Activated T-cell treated with anti-CD3 and anti-CD28 coated beads, Interleukin-2, amount 50 U/mL, for 24 hours (primary cell): ENCODE measurements at regions not wholly inside any gene's neighbourhood (a gene's known extent, or its start where the extent isn't known, plus 50 kb on each side); places are given as distances from the start of the nearest gene placed in this dataset.
"Not testable (repeated sequence)": the region's sequence is repeated elsewhere in the genome, so short reads cannot be mapped to it uniquely, and the experiment has no call there.

Experiments used
- DNase-seq: peaks from one replicate; pipeline ENCODE4 v3.0.0-alpha.2; 2020
- H3K27ac Mint-ChIP-seq: 2 replicates; pipeline ENCODE4 v1.8.0; 2020; ENCODE audit warnings: mild to moderate bottlenecking, mixed read lengths
- H3K27me3 Mint-ChIP-seq: 2 replicates; pipeline ENCODE4 v1.8.0; 2020; ENCODE audit warnings: mixed read lengths
- H3K36me3 Mint-ChIP-seq: 2 replicates; pipeline ENCODE4 v1.8.0; 2020; ENCODE audit warnings: low read depth, mixed read lengths
- H3K4me1 Mint-ChIP-seq: 2 replicates; pipeline ENCODE4 v1.8.0; 2020; ENCODE audit warnings: low read depth, mixed read lengths
- H3K4me3 Mint-ChIP-seq: 2 replicates; pipeline ENCODE4 v1.8.0; 2020; ENCODE audit warnings: mild to moderate bottlenecking, moderate library complexity, mixed read lengths
- H3K9me3 Mint-ChIP-seq: 2 replicates; pipeline ENCODE4 v1.8.0; 2020; ENCODE audit warnings: mixed read lengths

DNA sequence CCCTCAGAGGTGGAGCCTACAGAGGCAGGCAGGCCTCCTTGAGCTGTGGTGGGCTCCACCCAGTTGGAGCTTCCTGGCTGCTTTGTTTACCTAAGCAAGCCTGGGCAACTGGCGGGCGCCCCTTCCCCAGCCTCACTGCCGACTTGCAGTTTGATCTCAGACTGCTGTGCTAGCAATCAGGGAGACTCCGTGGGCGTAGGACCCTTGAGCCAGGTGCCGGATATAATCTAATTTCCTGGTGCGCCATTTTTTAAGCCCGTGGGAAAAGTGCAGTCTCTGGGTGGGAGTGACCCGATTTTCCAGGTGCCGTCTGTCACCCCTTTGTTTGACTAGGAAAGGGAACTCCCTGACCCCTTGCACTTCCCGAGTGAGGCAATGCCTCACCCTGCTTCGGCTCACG, 769.1 kb upstream of the SEMA6A start:
- H3K36me3 Mint-ChIP-seq, H3K4me3 Mint-ChIP-seq, H3K4me1 Mint-ChIP-seq, H3K27me3 Mint-ChIP-seq, H3K9me3 Mint-ChIP-seq, H3K27ac Mint-ChIP-seq, DNase-seq: not testable (repeated sequence)

GRCh38 chr5:117337064-117337749, 762.6 kb upstream of the SEMA6A start:
- H3K9me3 Mint-ChIP-seq, result no peaks in the 10 kb centered on the region
- no peak for DNase-seq
- no peak overlapping the region for H3K4me3 Mint-ChIP-seq
- no peaks in the 10 kb centered on the region for H3K36me3 Mint-ChIP-seq
- no peaks in the 10 kb centered on the region for H3K27me3 Mint-ChIP-seq
- no peaks in the 10 kb centered on the region for H3K4me1 Mint-ChIP-seq
- H3K27ac Mint-ChIP-seq, result no peak overlapping the region

DNA sequence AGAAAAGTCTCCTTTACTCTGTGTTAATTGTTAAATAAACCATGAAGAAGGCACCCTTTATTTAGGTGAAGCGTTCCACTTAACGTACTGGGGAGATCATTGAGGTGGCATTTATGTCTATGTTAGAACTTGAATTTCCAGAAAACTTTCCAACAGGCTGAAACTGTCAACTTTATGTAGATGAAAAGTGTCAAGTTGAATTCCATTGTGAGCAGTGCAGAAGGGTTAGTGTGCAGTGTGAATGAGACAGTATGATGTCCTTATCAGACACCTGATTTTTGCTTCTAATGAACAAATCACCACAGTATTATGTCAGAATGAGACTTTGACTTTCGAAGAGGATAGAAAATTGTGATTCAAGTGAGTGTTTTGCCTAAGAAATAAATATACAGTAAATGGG, 761.6 kb upstream of the SEMA6A start:
- no peak overlapping the region for H3K4me3 Mint-ChIP-seq
- no peaks in the 10 kb centered on the region for H3K4me1 Mint-ChIP-seq
- no peaks in the 10 kb centered on the region for H3K36me3 Mint-ChIP-seq
- no peak overlapping the region for H3K27ac Mint-ChIP-seq
- H3K9me3 Mint-ChIP-seq, result peaks cover 3% of the 10 kb centered on the region
- H3K27me3 Mint-ChIP-seq, result no peaks in the 10 kb centered on the region
- DNase-seq, result no peak

DNA sequence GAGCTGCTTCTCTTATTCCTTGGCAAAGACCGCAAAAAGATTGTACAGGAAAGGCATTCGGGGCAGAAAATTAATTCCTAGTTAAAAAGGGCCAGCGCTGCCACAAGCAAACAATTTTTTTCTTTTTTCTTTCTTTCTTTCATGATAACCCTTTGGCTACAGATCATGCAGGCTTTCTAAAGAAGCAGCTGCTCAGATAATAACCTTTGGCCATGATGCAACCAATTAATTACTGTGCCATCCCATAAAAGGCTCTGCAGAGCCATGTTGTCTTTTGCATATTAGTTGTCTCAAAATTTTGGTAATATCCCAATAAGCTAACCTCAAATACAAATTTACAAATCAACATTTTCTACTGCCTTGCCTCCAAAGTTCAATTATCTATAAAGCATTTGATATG, 758.4 kb upstream of the SEMA6A start:
- H3K4me1 Mint-ChIP-seq, result no peaks in the 10 kb centered on the region
- no peaks in the 10 kb centered on the region for H3K36me3 Mint-ChIP-seq
- no peak for DNase-seq
- H3K4me3 Mint-ChIP-seq, result no peak overlapping the region
- no peak overlapping the region for H3K27ac Mint-ChIP-seq
- peaks cover 5% of the 10 kb centered on the region for H3K9me3 Mint-ChIP-seq
- no peaks in the 10 kb centered on the region for H3K27me3 Mint-ChIP-seq

DNA sequence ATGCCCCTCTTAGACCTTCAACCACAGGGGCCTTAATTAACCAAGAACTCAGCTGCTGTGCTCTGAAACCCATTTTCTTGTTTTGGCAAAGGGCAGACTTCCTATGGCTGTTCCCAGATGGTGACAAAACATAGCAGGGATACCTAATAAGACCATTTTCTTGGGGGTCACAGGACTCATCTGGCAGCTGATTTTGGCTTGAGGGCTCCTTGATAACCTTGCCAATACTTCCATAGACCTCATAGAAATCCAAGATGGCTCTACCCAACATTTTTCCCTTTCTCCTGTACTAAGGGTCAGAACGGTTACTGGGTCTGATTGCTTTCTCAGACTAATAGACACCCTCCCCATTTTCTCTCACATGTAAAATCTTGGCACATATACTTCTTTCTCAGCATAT, 757.7 kb upstream of the SEMA6A start:
- Mint-ChIP-seq H3K4me3 (no peak overlapping the region), H3K9me3 (peaks cover 5% of the 10 kb centered on the region), H3K4me1 (no peaks in the 10 kb centered on the region), H3K27ac (no peak overlapping the region), H3K36me3 (no peaks in the 10 kb centered on the region), H3K27me3 (no peaks in the 10 kb centered on the region)
- DNase-seq, result no peak

DNA sequence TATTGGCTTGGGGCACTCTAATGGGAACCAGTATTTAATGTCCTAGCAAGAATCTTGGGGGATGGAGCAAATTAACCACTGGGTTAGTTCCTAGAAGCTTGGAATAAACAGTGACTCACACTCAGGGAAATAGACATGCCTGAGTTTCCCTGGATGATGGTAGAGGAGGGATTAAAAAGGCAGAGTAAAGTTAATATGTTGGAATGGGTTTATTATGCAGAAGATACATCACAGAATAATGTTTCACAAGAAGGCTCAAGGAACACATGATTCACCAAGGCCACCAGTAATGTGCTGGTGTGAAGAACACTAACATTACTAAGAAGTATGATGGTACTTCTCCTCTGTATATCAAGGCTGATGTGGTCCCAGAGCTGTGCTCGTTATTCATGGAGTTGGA, 752.9 kb upstream of the SEMA6A start:
- H3K27me3 Mint-ChIP-seq, result no peaks in the 10 kb centered on the region
- peaks cover 8% of the 10 kb centered on the region for H3K9me3 Mint-ChIP-seq
- no peaks in the 10 kb centered on the region for H3K36me3 Mint-ChIP-seq
- H3K27ac Mint-ChIP-seq, result no peak overlapping the region
- no peaks in the 10 kb centered on the region for H3K4me1 Mint-ChIP-seq
- no peak for DNase-seq
- H3K4me3 Mint-ChIP-seq, result no peak overlapping the region

DNA sequence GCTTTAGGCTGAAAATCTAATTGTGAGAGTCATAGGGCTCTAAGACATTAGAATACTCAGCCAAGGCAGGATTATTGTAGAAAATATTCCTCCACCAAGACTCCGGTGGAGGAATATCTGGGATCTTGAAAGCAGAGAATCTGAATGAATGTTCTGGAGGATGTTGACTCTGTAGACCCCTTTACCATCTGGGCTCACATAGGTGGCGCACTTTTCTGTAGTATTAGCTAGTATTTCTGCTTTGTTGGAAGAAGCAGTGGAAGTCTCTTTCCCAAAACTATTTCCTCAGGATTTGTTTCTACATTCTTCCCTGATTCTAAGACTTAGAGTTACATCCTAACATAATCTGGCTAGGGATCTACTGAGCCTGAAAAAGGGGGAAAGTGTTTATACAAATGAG, 752.4 kb upstream of the SEMA6A start:
- Mint-ChIP-seq H3K4me1 (no peaks in the 10 kb centered on the region), H3K27me3 (no peaks in the 10 kb centered on the region), H3K4me3 (no peak overlapping the region), H3K9me3 (peaks cover 8% of the 10 kb centered on the region), H3K27ac (no peak overlapping the region), H3K36me3 (no peaks in the 10 kb centered on the region)
- DNase-seq, result no peak

DNA sequence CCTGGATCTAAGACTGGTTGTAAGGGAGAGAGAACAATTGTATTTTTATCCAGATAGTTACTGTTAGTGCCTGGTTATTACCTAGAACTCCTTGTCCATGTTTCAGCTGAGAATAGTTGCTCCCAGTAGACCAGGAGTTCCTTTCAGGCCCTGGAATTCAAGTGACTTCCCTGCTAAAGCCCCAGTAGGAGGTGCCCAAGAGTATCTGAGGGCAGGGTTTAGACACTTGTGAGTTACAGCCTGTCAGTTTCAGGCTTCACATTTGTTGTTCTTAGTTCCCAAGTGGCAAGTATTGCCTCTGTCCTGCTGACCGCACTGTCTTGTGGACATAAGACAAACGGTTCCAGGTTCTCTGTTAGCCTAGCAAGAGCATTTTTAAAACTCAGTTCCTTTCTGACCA, 743.9 kb upstream of the SEMA6A start:
- Mint-ChIP-seq H3K27me3 (no peaks in the 10 kb centered on the region), H3K4me1 (no peaks in the 10 kb centered on the region), H3K27ac (no peak overlapping the region), H3K36me3 (no peaks in the 10 kb centered on the region), H3K4me3 (no peak overlapping the region), H3K9me3 (peaks cover 4% of the 10 kb centered on the region)
- no peak for DNase-seq

GRCh38 chr5:117315170-117315569, 740.5 kb upstream of the SEMA6A start:
- Mint-ChIP-seq H3K4me3 (no peak overlapping the region), H3K27ac (no peak overlapping the region), H3K4me1 (no peaks in the 10 kb centered on the region), H3K9me3 (peaks cover 7% of the 10 kb centered on the region), H3K36me3 (no peaks in the 10 kb centered on the region), H3K27me3 (no peaks in the 10 kb centered on the region)
- DNase-seq, result no peak

DNA sequence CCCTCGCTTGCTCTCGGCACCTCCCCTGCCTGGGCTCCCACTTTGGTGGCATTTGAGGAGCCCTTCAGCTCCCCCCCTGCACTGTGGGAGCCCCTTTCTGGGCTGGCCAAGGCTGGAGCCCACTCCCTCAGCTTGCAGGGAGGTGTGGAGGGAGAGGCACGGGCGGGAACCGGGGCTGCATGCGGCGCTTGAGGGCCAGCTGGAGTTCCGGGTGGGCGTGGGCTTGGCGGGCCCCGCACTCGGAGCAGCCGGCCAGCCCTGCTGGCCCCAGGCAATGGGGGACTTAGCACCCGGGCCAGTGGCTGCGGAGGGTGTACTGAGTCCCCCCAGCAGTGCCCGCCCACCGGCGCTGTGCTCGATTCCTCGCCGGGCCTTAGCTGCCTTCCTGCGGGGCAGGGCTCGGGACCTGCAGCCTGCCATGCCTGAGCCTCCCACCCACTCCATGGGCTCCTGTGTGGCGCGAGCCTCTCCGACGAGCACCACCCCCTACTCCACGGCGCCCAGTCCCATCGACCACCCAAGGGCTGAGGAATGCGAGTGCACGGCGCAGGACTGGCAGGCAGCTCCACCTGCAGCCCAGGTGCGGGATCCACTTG, 730.0 kb upstream of the SEMA6A start:
- H3K27ac Mint-ChIP-seq, H3K4me3 Mint-ChIP-seq, H3K9me3 Mint-ChIP-seq, H3K36me3 Mint-ChIP-seq, H3K4me1 Mint-ChIP-seq, DNase-seq, H3K27me3 Mint-ChIP-seq: not testable (repeated sequence)

GRCh38 chr5:117302949-117303348, 728.3 kb upstream of the SEMA6A start:
- H3K9me3 Mint-ChIP-seq, result peaks cover 4% of the 10 kb centered on the region
- H3K36me3 Mint-ChIP-seq, result no peaks in the 10 kb centered on the region
- H3K27ac Mint-ChIP-seq, result no peak overlapping the region
- H3K27me3 Mint-ChIP-seq, result no peaks in the 10 kb centered on the region
- H3K4me1 Mint-ChIP-seq, result no peaks in the 10 kb centered on the region
- H3K4me3 Mint-ChIP-seq, result no peak overlapping the region
- no peak for DNase-seq

- no peaks in the 10 kb centered on the region for H3K36me3 Mint-ChIP-seq
- H3K27me3 Mint-ChIP-seq, result no peaks in the 10 kb centered on the region
- H3K27ac Mint-ChIP-seq, result no peak overlapping the region
- H3K9me3 Mint-ChIP-seq, result peaks cover 4% of the 10 kb centered on the region
- no peak overlapping the region for H3K4me3 Mint-ChIP-seq
- no peaks in the 10 kb centered on the region for H3K4me1 Mint-ChIP-seq
- no peak for DNase-seq
These were observed 727.9 kb upstream of the SEMA6A start for GRCh38 chr5:117302473-117302872.

- Mint-ChIP-seq H3K27me3 (no peaks in the 10 kb centered on the region), H3K9me3 (peaks cover 9% of the 10 kb centered on the region), H3K4me3 (no peak overlapping the region), H3K27ac (no peak overlapping the region), H3K36me3 (no peaks in the 10 kb centered on the region), H3K4me1 (no peaks in the 10 kb centered on the region)
- no peak for DNase-seq
These were observed 725.3 kb upstream of the SEMA6A start for GRCh38 chr5:117299936-117300328.

DNA sequence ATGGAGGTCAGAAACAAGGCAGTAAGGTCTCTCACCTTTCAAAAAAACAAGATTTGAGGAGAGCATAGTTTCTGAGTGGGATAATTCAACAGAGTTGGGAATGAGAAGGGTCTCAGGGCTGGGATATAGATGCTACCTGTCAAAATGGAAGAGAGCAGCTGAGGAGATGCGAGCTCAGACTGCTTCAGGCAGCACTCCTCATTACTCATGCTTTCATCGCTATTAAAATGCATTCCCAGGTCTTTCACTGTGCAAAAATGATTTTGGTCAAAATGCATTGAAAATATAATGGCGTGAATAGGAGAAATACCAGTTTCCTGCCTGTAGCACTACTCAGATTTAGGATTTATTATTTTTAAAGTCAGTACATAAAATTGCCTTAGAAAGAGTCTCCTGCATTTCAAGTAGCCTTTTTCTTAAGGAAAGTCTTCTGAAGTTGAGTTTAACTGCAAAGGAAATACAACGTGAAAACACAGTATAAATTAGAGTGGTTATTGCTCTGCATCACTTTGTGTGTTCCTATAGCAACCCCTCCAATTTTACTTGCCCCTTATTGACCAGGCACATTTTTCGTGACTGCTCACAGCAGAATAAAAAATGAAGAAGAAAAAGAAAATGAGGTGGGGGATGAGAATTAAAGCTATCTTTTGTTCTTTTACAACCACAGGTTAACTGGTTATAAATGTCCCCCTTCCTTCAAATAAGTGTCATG, 724.8 kb upstream of the SEMA6A start:
- Mint-ChIP-seq H3K4me1 (no peaks in the 10 kb centered on the region), H3K27ac (no peak overlapping the region), H3K36me3 (no peaks in the 10 kb centered on the region), H3K4me3 (no peak overlapping the region), H3K9me3 (peaks cover 11% of the 10 kb centered on the region), H3K27me3 (no peaks in the 10 kb centered on the region)
- no peak for DNase-seq

GRCh38 chr5:117296872-117297271, 722.2 kb upstream of the SEMA6A start:
- Mint-ChIP-seq H3K27ac (no peak overlapping the region), H3K36me3 (no peaks in the 10 kb centered on the region), H3K4me1 (no peaks in the 10 kb centered on the region), H3K9me3 (peaks cover 18% of the 10 kb centered on the region), H3K4me3 (no peak overlapping the region), H3K27me3 (no peaks in the 10 kb centered on the region)
- no peak for DNase-seq
